ENCODE measurements at regions not wholly inside any gene's neighbourhood (a gene's known extent, or its start where the extent isn't known, plus 50 kb on each side); places are given as distances from the start of the nearest gene placed in this dataset.
"Not testable (repeated sequence)": the region's sequence is repeated elsewhere in the genome, so short reads cannot be mapped to it uniquely, and the experiment has no call there.

DNA sequence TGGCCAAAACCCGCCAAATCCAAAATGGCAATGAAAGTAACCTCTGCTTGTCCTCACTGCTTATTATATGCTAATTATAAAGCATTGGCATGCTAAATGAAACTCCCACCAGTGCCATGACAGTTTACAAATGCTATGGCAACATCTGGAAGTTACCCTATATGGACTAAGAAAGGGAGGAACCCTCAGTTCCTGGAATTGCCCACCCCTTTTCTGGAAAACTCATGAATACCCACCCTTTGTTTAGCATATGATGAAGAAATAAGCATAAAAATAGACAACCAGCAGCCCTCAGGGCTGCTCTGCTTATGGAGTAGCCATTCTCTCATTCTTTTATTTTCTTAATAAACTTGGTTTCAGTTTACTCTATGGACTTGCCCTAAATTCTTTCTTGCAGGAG lies 269.8 kb downstream of the OLFM4 start:
- no peak for DNase-seq

DNA sequence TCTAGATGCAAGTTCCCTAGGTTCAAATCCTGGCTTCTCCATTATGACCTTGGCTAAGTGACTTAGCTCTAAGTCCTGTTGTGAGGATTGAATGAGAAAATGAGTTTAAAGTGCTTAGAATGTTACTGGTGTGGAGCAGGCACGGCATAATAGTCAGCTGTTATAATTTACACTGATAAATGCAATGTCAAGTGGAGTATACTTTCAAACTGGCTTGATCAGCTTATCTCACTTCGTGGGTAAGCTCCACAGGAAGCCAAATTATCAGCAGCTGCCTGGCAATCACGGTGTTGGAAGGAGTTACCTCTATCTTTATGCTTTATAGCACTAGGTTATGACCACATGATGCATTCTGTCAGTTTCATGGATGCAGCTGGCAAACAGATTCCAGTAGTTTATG lies 272.8 kb downstream of the OLFM4 start:
- DNase-seq: peak; percentile 4

DNA sequence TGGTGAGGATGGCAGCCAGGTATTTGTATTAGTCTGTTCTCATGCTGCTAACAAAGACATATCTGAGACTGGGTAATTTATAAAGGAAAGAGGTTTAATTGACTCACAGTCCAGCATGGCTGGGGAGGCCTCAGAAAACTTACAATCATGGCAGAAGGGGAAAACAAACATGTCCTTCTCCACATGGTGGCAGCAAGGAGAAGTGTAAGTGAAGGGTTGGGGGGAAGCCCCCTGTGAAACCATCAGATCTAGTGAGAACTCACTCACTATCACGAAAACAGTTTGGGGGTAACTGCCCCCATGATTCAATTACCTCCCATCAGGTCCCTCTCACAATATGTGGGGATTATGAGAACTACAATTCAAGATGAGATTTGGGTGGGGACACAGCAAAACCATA lies 276.8 kb downstream of the OLFM4 start:
- DNase-seq: not testable (repeated sequence)

DNA sequence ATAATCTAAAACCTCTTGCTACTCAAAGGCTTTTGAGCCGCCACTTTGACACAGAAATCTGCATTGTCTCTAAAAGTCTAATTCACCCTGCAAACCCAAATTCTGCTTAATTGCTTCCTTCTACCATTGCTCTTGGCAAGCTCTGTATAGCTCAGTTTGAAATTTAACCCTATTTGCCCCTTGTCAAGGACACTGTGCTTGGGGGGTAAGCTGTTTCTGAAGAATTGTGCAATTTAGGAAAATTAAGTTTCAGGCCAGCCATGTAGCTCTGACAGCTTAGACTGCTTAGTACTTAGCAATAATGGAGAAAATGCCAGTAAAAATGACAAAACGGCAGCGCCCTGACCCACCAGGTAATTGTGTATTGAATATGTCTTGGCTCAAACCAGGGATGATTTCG lies 282.2 kb downstream of the OLFM4 start:
- no peak for DNase-seq

DNA sequence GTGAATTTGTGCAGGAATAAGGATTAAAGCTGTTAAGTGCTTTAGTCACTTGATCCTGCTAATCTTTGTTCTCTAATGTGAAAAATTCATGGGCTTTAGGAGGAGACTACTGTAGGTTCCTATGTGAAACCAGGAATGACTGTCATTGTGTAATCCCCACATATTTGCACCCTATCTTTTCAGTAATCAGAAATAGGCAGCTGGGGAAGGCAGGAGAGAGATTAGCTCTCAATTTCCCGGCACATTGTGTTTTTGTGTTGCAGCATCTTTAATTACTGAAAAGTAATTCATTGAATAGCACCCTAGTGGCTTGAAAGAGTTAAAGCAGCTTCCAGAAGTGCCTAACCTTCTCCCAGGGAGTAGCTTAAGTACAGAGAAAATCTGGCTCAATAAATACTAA lies 282.9 kb downstream of the OLFM4 start:
- no peak for DNase-seq

DNA sequence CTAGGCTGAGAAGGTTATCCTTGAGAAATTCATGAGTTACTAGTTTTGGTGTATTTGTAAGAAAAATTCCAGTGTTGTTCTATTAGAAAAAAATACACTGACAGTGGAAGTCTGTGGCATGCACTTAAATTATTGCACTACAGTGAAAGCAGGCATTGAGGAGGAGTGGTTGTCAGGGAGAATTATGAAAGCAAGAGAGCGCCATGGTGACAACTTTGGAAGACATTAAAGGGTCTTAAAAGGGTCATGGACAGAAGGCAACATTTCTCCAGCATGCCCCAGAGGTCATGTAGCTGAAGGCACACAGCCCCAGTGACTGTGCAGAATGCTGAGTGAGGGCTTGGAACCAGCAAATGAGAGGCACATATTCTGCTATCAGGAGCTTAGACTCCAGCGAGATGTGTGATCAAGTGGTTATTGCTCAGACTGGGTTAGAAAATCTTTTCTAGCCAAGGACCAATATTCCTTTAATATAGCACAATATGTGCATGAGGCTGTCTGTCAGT lies 292.7 kb downstream of the OLFM4 start:
- DNase-seq: no peak

DNA sequence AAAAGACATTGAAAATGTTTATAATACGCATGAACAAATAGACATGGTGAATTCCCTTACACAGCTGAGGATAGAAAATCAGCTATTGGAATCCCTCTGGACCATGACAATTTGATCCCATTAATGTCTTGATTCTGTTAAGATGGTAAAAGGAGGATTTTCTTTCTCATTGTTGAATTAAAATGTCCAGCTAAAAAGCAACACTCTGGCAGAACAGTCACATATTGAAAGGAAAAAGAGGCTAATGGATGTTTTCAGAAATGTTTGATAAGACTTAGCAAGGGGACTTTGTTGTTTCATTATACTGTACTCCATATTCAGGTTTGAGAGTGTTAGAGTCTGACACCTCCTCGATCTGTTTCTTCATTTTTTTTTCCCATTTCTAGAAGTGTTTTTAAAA lies 296.0 kb downstream of the OLFM4 start:
- no peak for DNase-seq

DNA sequence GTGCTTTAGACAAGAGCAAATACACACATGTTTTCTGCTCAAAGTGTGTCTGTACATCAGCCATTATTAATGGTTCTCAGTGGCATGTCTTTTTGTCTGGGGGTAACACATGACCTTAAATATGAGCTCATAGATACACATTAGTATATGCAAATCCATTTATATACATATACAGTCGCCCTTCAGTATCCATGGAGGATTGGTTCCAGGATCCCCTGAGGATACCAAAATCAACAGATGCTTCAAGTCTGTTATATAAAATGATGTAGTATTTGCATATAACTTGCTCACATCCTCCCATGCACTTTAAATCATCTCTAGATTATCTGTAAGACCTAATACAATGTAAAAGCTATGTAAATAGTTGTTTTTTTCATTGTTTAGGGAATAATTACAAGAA lies 298.1 kb downstream of the OLFM4 start:
- no peak for DNase-seq

DNA sequence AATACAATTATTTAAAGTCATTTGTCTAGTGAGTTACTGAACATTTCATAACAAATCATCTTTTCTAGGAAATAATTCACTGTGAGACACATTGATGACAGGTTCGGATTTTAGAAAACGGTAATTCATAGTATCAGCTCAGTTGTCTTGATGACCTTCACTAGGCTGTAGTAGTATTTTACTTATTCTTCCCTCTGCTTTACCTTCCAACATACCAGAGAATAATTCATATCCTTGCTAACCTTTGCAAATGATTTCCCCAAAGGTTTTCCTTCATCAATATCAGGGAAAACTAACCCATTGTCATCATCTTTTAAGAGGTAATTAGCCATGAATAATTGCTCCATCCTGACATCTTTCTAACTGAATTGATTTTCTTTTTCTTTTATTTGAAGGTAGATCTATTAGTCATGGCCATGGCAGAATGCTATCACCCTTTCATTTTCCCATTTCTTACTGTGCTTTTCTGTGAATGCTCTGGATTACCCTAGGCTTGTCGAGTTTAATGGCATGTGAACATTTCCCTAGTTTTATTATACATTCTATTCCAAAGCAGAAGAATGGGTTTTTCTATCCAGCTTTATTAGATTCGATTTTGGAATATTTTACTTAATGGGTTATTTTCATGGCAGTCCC lies 299.2 kb downstream of the OLFM4 start:
- no peak for DNase-seq

DNA sequence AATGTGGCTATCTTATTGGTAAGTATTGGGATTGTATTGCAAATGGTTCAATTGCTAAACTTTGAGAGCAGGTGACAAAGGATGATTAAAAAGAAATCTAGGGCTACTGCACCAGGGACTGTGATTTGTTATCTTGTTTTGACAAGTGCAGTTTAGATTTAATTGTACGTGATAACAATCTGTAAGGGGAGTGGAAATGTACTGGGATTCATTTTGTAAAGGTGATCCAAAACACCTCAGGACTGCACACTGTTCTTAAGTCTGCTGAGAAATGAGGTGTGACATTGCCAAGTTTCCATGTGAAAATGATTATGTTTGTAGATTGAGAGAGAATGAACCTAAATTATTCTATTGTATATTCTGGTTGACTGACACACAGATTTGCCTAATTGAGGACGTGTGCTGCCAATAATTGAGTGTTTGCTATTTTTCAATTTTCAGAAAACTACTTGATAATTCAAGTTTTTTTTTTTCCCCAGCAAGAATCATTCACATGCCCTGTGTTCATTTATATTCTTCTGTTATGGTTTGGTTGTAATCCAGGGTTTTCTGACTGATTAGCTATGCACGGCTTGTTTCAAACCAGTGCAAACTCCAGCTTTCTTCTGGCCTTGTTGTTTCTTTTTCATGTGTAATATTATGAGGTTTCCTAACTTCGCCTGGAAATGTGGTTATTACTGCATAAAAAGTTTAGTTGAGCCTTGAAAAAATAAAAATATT lies 308.0 kb downstream of the OLFM4 start:
- DNase-seq: no peak

DNA sequence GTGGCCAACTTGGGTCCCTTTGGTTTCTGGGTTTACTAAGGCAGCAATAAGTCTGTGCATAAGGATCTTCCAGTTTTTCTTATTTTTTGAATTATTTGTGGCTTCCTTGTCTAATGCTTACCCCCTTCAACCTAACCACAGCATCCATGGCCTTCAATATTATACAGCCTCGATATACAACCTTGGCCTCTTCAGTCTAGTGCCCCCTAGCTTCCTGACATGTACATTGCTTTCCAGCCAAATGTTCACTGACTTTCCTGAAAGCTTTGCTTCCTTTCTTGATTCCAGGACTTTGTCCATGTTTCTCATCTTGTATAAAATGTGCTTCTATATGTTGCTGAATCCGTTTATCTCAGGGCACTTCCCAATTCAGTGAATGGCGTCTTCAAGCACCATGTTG lies 310.1 kb downstream of the OLFM4 start:
- no peak for DNase-seq

DNA sequence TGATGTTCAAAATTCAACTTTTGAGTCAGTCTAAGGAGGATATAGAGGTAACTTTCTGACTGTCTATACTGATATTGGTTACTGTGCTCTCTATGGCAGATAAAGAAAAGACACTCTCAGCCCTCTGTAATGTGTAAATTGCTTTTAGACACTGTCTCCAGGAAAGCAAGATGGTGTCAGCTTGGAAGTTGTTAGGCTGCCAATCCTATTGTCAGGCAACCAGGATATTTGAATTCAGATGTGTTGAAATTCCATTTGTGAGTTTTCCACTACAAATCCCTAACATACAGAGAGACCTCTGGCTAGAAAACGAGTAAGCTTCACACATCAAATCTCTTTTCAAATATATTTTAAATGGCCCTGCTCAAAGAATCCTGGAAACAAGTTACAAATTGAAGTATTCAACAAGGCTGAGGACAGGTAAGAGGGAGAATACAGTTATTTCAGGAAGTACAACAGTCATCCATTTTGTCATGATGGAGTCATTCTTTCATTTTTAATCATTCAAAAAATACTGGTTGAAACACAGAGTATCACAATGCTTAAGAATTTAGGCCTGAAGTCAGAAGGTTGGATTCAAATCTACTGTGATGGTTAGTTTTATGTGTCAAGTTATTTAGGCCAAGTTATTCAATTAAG lies 312.0 kb downstream of the OLFM4 start:
- no peak for DNase-seq

DNA sequence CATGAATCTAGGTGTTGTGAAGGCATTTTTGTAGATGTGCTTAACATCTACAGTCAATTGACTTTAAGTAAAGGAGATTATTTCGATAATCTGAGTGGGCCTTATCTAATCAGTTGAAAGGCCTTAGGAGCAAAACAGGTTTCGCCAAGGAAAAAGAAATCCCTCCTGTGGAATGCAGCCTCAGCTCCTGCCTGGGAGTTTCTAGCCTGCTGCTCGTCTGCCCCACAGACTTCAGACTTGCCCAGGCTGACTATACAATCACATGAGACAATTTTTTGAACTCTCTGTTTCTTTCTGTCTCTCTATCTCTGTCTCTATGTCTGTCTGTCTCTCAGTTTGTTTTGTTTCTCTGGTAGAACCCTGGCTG lies 312.5 kb downstream of the OLFM4 start:
- DNase-seq: no peak

DNA sequence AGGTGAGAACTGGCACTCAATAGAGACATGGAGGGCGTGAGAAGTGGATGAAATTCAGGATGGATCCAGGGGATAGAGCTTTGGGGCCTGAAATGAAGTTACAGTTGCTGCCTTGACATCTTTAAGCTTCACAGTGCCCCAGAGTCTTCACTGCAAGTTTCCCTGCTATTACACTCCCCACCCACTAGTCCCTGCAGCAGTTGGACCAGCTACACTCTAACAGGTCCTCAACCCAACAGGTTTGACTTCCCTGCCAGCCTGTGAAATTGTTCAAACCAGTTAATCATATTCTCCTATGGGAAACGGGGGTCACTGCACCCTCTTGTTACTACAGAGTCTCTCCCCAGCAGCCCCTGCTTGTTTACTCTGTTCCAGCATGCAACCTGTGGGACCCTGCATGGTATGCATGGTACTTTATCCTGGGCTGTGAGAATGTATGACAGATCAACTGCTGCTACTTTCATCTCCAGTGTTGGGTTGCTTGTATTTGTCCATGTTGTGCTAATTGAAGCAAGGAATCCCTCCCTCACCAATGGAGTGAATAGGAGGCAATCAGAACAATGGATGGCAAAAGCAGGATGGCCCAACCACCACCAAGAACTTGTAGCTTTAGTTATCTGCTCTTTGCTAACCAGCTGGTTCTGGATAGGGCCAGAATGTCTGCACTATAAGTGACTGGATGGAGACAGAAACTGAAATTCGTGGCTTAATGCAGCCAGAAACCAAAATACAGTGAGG lies 314.2 kb downstream of the OLFM4 start:
- DNase-seq: no peak

DNA sequence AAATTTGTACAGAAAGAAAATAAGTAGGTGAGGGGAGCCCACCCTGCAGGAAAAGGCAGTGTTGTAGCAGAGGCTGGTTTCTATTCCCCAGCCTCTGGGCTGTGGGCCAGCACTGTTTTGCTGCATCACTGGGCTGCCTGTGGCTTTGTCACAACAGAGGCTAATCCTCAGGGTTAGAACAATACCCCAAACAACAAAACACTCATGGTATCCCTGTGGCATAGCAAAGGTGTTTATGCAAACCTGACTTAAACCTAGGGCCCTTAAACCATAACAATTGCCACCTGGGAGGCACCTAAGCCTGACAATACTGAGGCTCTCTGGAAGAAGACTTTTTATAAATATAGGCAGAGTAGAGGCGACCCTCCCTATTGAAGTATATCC lies 314.7 kb downstream of the OLFM4 start:
- no peak for DNase-seq

DNA sequence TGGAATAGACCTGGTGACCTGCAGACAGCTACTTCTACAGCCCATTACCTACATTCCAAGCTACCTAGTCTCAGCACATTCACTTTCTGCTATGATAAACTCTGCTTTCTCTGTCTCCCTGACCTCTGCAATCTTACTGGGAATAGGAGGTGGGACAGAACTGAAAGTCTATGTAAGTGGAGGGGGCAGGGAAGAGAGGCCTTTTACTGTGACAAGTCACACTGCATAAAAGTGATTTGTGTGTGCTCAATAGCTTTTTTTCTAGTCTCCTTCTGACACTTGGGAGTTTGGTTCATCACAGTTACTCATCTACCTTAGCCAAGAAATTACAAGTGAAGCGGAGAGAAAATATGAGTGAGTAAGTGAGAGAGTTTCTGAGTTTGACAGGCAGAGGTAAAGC lies 322.4 kb downstream of the OLFM4 start:
- no peak for DNase-seq

DNA sequence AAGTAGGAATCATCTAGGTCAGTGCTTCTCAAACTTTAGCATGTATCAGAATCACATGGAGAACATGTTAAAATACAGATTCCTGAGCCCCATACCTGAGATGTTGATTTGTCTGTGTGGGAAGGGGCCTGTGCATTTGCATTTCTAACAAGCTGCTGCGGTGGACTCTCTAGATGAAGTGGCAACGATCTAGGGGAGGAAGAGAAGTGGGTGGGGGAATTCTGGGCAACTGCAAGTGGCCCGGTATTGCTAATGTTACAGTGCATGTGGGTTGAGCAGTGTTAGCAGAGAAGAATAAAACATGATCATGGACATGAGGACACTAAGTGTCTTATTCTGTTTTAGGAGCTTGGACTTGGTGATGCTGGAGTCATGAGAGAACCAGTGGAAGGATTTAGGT lies 329.0 kb downstream of the OLFM4 start:
- DNase-seq: no peak

DNA sequence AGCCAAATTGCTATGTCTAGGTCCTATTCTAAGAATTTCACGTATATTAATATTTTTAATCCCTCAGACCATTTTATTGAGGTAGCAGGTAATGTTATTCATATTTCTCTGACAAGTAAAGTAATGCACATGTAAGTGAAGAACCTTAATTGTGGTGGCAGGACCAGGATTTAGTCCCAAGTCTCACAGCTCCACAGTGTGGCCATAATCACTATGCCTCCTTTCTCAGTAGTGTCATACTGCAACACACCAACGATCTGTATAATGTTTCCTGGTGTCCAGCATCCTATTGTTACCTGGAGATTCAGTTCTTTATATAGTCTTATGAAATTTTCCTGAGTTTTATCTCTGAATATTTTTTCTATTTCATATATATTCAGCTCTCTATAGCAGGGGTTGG lies 340.3 kb downstream of the OLFM4 start:
- DNase-seq: no peak

DNA sequence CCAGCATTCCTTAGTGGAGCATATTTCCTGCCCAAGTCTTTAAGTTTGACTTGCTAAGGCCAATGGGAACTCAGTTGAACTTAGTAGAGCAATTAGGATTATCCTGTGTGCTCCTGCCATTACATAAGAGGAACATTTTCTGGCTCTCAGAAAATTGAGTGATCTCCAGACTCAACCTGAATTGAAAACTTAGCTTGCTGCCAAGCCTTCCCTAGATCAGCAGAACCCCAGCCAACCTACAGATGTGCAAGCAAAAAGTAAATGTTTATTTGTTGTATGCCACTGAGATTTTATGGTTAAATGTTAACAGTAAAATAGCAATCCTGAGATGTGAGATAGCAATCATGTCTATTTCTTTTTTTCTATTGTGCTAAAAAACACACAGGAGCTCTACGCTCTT lies 350.9 kb downstream of the OLFM4 start:
- DNase-seq: no peak

DNA sequence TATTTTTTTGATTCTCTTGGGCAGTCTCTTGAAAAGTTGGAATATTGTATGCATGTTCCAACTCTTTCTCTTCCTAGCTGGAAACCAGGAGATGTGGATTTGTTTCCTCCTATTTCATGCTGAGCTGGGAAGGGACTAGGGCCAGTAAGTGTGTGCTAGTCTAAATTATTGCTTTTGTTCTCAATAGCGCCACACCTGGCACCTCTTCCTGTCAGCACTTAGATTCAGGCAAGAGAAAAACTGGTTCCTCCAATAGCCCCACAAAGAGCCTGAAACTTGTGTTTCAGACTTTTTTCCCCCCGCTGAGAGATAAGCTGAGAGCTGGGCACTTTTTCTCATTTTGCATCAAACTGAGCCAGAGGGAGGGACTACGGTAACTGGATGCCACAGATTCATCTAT lies 353.4 kb downstream of the OLFM4 start:
- no peak for DNase-seq

DNA sequence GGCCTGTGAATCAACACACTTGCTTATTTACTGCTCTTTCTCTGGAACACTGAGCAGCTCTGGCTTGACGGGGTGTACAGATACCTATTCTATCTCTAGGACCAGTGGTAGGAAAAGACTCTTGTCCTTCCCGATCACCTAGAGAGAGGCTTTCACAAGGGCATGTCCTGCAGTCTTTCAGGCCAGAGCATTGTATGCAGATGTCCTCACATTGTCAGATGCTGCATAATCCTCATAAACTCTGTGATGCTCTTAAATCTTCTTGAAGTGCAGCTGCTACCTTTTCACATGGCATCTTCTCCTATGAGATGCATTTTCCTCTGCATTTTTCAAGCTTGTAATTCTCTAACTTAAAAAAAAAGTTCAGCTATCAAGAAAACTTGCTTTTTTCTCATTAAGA lies 369.4 kb downstream of the OLFM4 start:
- DNase-seq: no peak

DNA sequence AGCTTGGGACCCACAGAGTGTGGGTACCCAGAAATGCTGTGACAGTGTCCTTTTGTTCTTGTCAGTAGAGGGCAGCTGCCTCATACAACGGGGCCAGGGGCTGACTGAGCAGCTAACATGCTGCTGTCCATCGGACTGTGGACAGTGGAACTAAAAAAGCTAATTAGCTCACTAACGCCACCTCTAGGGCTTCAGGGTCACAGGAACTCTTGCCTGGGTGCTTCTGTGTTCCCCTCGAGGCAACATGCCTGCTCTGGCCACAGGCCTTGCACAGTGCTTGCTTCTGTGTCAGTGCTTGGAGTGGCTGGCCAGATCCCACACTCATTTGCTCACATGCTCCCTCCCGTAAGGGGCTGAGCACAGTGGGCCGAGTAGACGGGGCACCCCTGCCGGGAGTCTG lies 377.0 kb downstream of the OLFM4 start:
- no peak for DNase-seq

DNA sequence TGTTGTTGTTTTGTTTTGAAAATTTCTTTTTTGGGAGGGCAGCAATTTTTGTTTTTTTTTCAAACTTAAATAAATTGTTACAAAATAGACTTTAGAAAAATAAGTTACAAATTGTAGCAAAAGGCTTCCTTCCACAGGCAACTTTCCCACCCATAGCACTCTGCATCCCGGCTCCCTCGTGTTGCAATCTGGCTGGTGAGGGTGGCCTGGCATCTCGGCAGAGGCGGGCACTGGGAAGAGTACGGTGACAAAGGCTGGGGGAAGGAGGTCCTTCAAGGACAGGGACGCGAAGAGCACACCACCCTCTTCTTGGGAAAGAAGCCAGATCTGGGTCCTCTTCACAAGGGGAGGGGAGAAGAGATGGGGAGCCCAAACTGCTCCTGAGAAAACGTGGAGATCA lies 379.7 kb downstream of the OLFM4 start:
- DNase-seq: no peak
